DND-41 (cell line): ENCODE measurements at regions not wholly inside any gene's neighbourhood (a gene's known extent, or its start where the extent isn't known, plus 50 kb on each side); places are given as distances from the start of the nearest gene placed in this dataset.
A peak's percentile ranks its signal among the peaks of the same experiment; 100 is the strongest.
"Not testable (repeated sequence)": the region's sequence is repeated elsewhere in the genome, so short reads cannot be mapped to it uniquely, and the experiment has no call there.

ENCODE experiments used
- ATAC-seq: fragments of 200-7000 bp; cut with Tn5 transposase; 3 replicates; pipeline ENCODE4 v1.9.1; 2021; ENCODE audit warnings: low read depth; ENCODE audit not compliant: insufficient read depth
- DNase-seq: peaks from one replicate; pipeline ENCODE4 v3.0.0-alpha.2; 2020
- H2AFZ ChIP-seq: 2 replicates; pipeline ENCODE4 v1.6.0; 2012; ENCODE audit warnings: low read depth, low read length
- H3K27ac ChIP-seq: 2 replicates; pipeline ENCODE4 v1.5.1; 2012; ENCODE audit warnings: low read length, inconsistent platforms
- H3K27me3 ChIP-seq: fragments of 200-600 bp; sonication (generic); 2 replicates; pipeline ENCODE4 v1.6.0; 2012; ENCODE audit warnings: low read length, mild to moderate bottlenecking, inconsistent platforms; ENCODE audit not compliant: insufficient read depth, poor library complexity
- H3K36me3 ChIP-seq: 2 replicates; pipeline ENCODE4 v1.5.1; 2012; ENCODE audit warnings: low read length, inconsistent platforms; ENCODE audit not compliant: insufficient read depth
- H3K4me1 ChIP-seq: 2 replicates; pipeline ENCODE4 v1.5.1; 2012; ENCODE audit warnings: mild to moderate bottlenecking, low read length; ENCODE audit not compliant: insufficient read depth
- H3K4me2 ChIP-seq: 2 replicates; pipeline ENCODE4 v1.6.0; 2012; ENCODE audit warnings: mild to moderate bottlenecking, moderate library complexity, low read length, inconsistent platforms; ENCODE audit not compliant: insufficient read depth
- H3K4me3 ChIP-seq, 2 experiments: fragments of 200-600 bp in 1 of 2; shearing (Covaris generic) in 1 of 2; 2 replicates each; pipeline ENCODE4 v1.5.1; 2012 to 2016; ENCODE audit warnings: inconsistent platforms in 2 of 2, low read length in 2 of 2, mild to moderate bottlenecking in 2 of 2, low read depth in 1 of 2, moderate library complexity in 1 of 2
- H3K79me2 ChIP-seq: 2 replicates; pipeline ENCODE4 v1.6.0; 2012; ENCODE audit warnings: low read length, inconsistent platforms; ENCODE audit not compliant: insufficient read depth
- H3K9ac ChIP-seq: 2 replicates; pipeline ENCODE4 v1.6.0; 2012; ENCODE audit warnings: low read depth, mild to moderate bottlenecking, inconsistent platforms, low read length, moderate library complexity
- H3K9me3 ChIP-seq: 2 replicates; pipeline ENCODE4 v1.5.1; 2012; ENCODE audit warnings: low read length, moderate library complexity, mild to moderate bottlenecking, inconsistent platforms; ENCODE audit not compliant: insufficient read depth, severe bottlenecking
- H4K20me1 ChIP-seq: 2 replicates; pipeline ENCODE4 v1.6.0; 2012; ENCODE audit warnings: low read length; ENCODE audit not compliant: insufficient read depth
- CTCF ChIP-seq: IDR thresholded peaks from 2 replicates; pipeline ENCODE4 v1.5.1; 2012; ENCODE audit warnings: borderline replicate concordance, low read length, moderate library complexity, mild to moderate bottlenecking; ENCODE audit not compliant: poor library complexity, severe bottlenecking; ENCODE audit errors: extremely low read depth
- EZH2 ChIP-seq: IDR thresholded peaks from 3 replicates; pipeline ENCODE4 v1.6.1; 2012; ENCODE audit warnings: borderline replicate concordance, low read depth, mild to moderate bottlenecking, moderate library complexity, low read length, inconsistent platforms; ENCODE audit not compliant: severe bottlenecking

- H3K79me2 ChIP-seq, ATAC-seq, H3K27ac ChIP-seq: not testable (repeated sequence)
Measured at GRCh38 chr17:20903549-20903948, 139.3 kb downstream of the USP22 start.

GRCh38 chr17:20908313-20909267 is 134.2 kb downstream of the USP22 start:
- H3K9ac ChIP-seq: no peak overlapping the region
- TF ChIP-seq EZH2: no peak
- TF ChIP-seq CTCF: no peak

More at GRCh38 chr17:20903549-20903948, 139.3 kb downstream of the USP22 start:
- H3K4me2 ChIP-seq, H3K9me3 ChIP-seq, H3K4me3 ChIP-seq, H2AFZ ChIP-seq, H3K9ac ChIP-seq, H3K4me1 ChIP-seq, DNase-seq, H3K36me3 ChIP-seq, H4K20me1 ChIP-seq, H3K27me3 ChIP-seq: not testable (repeated sequence)

GRCh38 chr17:20914658-20915057 is 128.2 kb downstream of the USP22 start:
- no peak overlapping the region for H3K4me2 ChIP-seq
- H3K4me1 ChIP-seq: peaks cover 4% of the 10 kb centered on the region; the same call in 1 of the 2 replicates
- H3K36me3 ChIP-seq: no peaks in the 10 kb centered on the region
- no peak overlapping the region for H2AFZ ChIP-seq
- no peak for ATAC-seq
- TF ChIP-seq CTCF (no peak), EZH2 (no peak)
- H3K9me3 ChIP-seq: no peaks in the 10 kb centered on the region
- no peak overlapping the region for H3K4me3 ChIP-seq
- no peaks in the 10 kb centered on the region for H3K27me3 ChIP-seq
- H3K79me2 ChIP-seq: no peaks in the 10 kb centered on the region
- no peak overlapping the region for H3K27ac ChIP-seq
- no peak for DNase-seq
- no peaks in the 10 kb centered on the region for H4K20me1 ChIP-seq
- H3K9ac ChIP-seq: no peak overlapping the region

More at GRCh38 chr17:20908313-20909267, 134.2 kb downstream of the USP22 start:
- ATAC-seq: no peak
- Histone ChIP-seq H3K79me2 (no peaks in the 10 kb centered on the region), H3K9me3 (no peaks in the 10 kb centered on the region), H3K36me3 (no peaks in the 10 kb centered on the region), H3K4me1 (no peaks in the 10 kb centered on the region), H3K27me3 (no peaks in the 10 kb centered on the region), H4K20me1 (no peaks in the 10 kb centered on the region), H3K4me2 (no peak overlapping the region), H3K4me3 (no peak overlapping the region), H2AFZ (no peak overlapping the region), H3K27ac (no peak overlapping the region)
- DNase-seq: no peak

GRCh38 chr17:20916383-20916782 is 126.4 kb downstream of the USP22 start:
- H3K27me3 ChIP-seq: no peaks in the 10 kb centered on the region
- DNase-seq (no peak), ATAC-seq (no peak)
- no peak overlapping the region for H3K27ac ChIP-seq
- H4K20me1 ChIP-seq: no peaks in the 10 kb centered on the region
- no peaks in the 10 kb centered on the region for H3K9me3 ChIP-seq
- no peaks in the 10 kb centered on the region for H3K79me2 ChIP-seq
- no peaks in the 10 kb centered on the region for H3K36me3 ChIP-seq
- peaks cover 4% of the 10 kb centered on the region; the same call in 1 of the 2 replicates for H3K4me1 ChIP-seq
- TF ChIP-seq CTCF (no peak), EZH2 (no peak)
- H3K4me3 ChIP-seq: no peak overlapping the region
- peak overlapping the region; percentile 42 for H3K4me2 ChIP-seq
- peak overlapping the region; percentile 57 for H2AFZ ChIP-seq
- H3K9ac ChIP-seq: no peak overlapping the region

GRCh38 chr17:20917610-20918306 is 125.1 kb downstream of the USP22 start:
- H3K79me2 ChIP-seq, H3K9ac ChIP-seq, H3K36me3 ChIP-seq, H4K20me1 ChIP-seq, H3K4me2 ChIP-seq, H3K9me3 ChIP-seq, H3K27me3 ChIP-seq, H3K4me3 ChIP-seq, H2AFZ ChIP-seq, H3K4me1 ChIP-seq, H3K27ac ChIP-seq, ATAC-seq, DNase-seq: not testable (repeated sequence)
